Activated naive CD4-positive, alpha-beta T cell treated with anti-CD3 and anti-CD28 coated beads, Interleukin-2, amount 10 ng/mL, durations not matched to agents 7 days and 5 days (primary cell): ENCODE measurements at regions not wholly inside any gene's neighbourhood (a gene's known extent, or its start where the extent isn't known, plus 50 kb on each side); places are given as distances from the start of the nearest gene placed in this dataset.

ENCODE experiments used
- CTCF ChIA-PET: fragments of 350-600 bp; sonication (Branson Sonifier 250); formaldehyde crosslinking; loops from one replicate; lab custom pipeline; 2021; ENCODE audit warnings: antibody characterized with exemption; lab: Charles Lee
- DNase-seq: peaks from one replicate; pipeline ENCODE4 v3.0.0-alpha.2; 2020
- H3K27ac Mint-ChIP-seq: one replicate; pipeline ENCODE4 v1.8.0; 2021; ENCODE audit warnings: mild to moderate bottlenecking, moderate library complexity, mixed read lengths
- H3K27me3 Mint-ChIP-seq: one replicate; pipeline ENCODE4 v1.8.0; 2021; ENCODE audit warnings: mild to moderate bottlenecking, mixed read lengths
- H3K36me3 Mint-ChIP-seq: one replicate; pipeline ENCODE4 v1.8.0; 2021; ENCODE audit warnings: mixed read lengths
- H3K4me1 Mint-ChIP-seq: one replicate; pipeline ENCODE4 v1.8.0; 2021; ENCODE audit warnings: mixed read lengths
- H3K4me3 Mint-ChIP-seq: one replicate; pipeline ENCODE4 v1.8.0; 2021; ENCODE audit warnings: mild to moderate bottlenecking, moderate library complexity, mixed read lengths
- H3K9me3 Mint-ChIP-seq: one replicate; pipeline ENCODE4 v1.8.0; 2021; ENCODE audit warnings: mixed read lengths

DNA sequence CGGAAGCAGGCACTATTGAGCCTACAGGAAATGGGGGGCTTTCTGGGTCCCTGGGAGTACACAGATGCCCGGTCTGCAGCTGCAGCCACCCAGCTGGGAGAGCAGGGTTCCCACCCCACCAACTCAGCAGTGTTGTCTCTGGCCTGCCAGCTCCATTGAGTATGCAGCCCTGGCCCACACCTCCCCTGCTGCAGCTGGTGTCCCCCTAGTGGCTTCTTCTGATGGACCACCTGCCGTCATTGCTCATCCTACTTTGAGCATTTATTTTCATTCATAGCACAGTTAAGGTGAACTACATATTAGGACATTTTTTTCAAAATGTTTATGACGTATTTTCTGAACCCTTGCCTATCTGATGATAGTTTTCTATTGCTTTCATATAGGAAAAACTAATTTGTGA lies 189.8 kb upstream of the LYPLAL1 start:
- Mint-ChIP-seq H3K36me3 (no peaks in the 10 kb centered on the region), H3K27ac (no peak overlapping the region), H3K9me3 (no peaks in the 10 kb centered on the region), H3K27me3 (no peaks in the 10 kb centered on the region), H3K4me1 (no peaks in the 10 kb centered on the region), H3K4me3 (no peak overlapping the region)
- CTCF ChIA-PET = no interaction called here
- no peak for DNase-seq

DNA sequence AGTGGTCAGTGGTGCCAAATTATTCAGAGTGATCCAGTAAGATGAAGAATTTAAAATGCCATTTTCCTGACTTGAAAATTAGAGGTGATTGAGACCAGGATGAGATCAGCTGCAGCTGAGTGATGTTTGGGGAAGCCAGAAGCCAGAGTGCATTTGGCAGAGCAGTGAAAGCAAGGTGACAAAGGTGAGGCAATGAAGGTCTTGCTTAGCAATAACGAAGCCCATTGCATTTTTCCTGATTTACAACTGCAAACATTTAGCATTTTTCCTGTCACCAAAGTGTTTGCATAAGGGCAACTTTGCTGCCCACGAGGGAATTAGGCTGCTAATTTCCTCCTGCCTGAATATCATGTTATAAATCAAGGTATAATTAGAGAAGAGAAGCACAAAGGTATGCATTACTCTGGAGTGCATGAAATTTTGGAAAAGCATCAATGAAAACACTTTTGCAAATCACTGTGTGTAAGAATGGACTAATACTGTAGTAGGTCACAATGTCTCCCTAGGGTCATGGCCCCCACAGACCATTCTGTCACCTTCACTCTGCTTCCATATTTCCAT lies 188.2 kb upstream of the LYPLAL1 start:
- H3K27me3 Mint-ChIP-seq = no peaks in the 10 kb centered on the region
- no peak overlapping the region for H3K27ac Mint-ChIP-seq
- H3K4me3 Mint-ChIP-seq = no peak overlapping the region
- no peaks in the 10 kb centered on the region for H3K9me3 Mint-ChIP-seq
- DNase-seq = no peak
- CTCF ChIA-PET = no interaction called here
- no peaks in the 10 kb centered on the region for H3K4me1 Mint-ChIP-seq
- H3K36me3 Mint-ChIP-seq = no peaks in the 10 kb centered on the region

DNA sequence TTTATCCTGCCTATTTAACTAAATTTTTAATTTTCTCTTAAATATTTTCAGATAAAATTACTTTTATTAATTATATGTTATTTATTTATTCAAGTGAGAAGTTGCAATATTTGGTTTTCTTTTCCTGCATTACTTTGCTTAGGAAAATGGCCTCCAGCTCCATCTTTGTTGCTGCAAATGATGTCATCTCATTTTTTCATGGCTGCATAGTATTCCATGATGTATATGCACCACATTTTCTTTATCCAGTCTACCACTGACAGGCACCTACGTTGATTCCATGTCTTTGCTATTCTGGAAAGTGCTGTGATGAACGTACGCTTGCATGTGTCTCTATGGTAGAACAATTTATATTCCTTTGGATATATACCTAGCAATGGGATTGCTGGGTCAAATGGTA lies 186.9 kb upstream of the LYPLAL1 start:
- no peak overlapping the region for H3K27ac Mint-ChIP-seq
- DNase-seq = no peak
- no peaks in the 10 kb centered on the region for H3K36me3 Mint-ChIP-seq
- no peak overlapping the region for H3K4me3 Mint-ChIP-seq
- CTCF ChIA-PET = no interaction called here
- H3K9me3 Mint-ChIP-seq = no peaks in the 10 kb centered on the region
- H3K27me3 Mint-ChIP-seq = no peaks in the 10 kb centered on the region
- no peaks in the 10 kb centered on the region for H3K4me1 Mint-ChIP-seq

DNA sequence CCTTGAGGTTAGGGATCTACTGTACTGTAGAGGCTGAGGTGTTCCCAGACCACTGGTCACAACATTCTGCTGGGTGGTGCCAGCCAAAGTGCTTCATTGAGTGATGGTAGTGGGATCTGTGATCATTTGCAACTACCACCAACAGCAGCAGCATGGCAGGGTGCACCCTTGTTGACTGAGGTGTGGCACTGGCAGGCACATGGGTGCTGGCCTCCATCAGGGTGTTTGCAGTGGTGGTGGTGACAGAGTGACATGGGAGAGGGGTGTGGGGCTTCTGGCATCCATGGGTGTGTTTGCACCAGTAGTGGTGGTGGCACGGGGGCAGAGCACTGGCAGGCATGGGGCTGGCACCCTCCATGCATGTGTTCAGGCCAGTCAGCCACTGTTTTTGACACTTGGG lies 183.7 kb upstream of the LYPLAL1 start:
- Mint-ChIP-seq H3K27ac (no peak overlapping the region), H3K4me3 (no peak overlapping the region), H3K9me3 (no peaks in the 10 kb centered on the region), H3K4me1 (no peaks in the 10 kb centered on the region), H3K36me3 (no peaks in the 10 kb centered on the region), H3K27me3 (no peaks in the 10 kb centered on the region)
- CTCF ChIA-PET = no interaction called here
- DNase-seq = no peak

DNA sequence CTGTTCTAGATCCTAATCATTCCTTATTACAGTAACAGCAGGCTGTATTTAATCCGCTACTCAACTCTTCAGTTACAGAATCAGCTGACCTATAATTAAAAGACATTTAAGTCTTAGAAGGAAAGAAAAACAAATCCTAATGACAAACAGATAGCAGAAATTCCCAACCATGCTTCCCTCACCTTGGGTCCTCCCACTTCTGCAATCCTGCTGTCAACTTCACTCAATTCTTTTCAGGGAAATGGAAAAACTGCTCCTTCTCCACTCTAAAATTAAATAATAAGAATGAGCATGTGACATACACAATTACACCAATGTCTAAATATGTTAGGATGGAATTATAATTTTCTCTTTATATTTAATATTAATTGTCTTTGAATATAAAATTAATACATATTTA lies 182.6 kb upstream of the LYPLAL1 start:
- H3K36me3 Mint-ChIP-seq = no peaks in the 10 kb centered on the region
- DNase-seq = no peak
- no peak overlapping the region for H3K4me3 Mint-ChIP-seq
- no peaks in the 10 kb centered on the region for H3K27me3 Mint-ChIP-seq
- H3K9me3 Mint-ChIP-seq = no peaks in the 10 kb centered on the region
- CTCF ChIA-PET = no interaction called here
- no peak overlapping the region for H3K27ac Mint-ChIP-seq
- H3K4me1 Mint-ChIP-seq = no peaks in the 10 kb centered on the region

DNA sequence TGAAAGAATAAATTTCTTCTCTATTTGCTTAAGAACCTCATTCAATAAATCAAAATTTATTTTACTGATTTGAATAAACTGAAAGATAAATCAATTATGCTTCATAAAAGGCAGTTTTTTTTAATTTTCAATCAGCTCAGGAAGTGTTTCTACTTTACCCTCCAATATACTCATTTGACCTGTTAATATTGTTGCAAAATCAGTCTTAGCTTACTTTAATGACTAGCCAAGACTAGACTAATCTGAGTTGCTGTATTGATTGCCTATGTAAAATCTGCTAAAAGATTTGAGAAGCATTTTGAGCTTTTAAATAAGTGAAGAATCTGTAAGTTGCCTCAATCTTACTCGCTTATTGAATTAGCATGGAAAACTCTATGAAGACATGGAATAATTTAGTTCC lies 179.1 kb upstream of the LYPLAL1 start:
- Mint-ChIP-seq H3K27me3 (no peaks in the 10 kb centered on the region), H3K9me3 (no peaks in the 10 kb centered on the region), H3K4me1 (no peaks in the 10 kb centered on the region), H3K36me3 (no peaks in the 10 kb centered on the region), H3K4me3 (no peak overlapping the region), H3K27ac (no peak overlapping the region)
- no peak for DNase-seq
- CTCF ChIA-PET = no interaction called here

DNA sequence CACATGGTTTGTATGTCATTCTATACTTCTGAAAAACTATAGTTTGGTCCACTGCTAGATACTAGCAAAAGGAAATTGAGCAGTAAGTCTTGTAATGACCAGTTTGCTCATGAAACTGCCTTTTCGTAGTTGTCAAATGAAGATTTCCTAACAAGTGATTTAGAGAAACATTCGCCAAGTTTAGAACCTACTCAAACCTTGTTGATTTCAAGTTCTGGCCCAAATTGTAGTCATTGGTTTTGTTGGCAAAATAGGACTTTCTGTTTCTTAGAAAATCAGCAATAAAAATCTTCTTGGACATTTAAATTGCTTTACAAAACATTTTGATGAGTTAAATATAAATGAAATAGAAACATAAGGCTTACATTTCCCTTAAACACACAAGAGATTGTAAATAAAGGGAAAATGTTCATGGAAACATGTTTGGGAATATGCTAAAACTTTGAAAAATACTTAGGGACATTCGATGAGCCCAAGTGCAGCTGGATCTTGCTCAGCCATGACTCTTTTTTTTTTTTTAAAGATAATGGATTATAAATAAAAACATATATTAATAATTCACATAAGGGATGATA lies 178.5 kb upstream of the LYPLAL1 start:
- Mint-ChIP-seq H3K9me3 (no peaks in the 10 kb centered on the region), H3K27me3 (no peaks in the 10 kb centered on the region), H3K4me3 (no peak overlapping the region), H3K4me1 (no peaks in the 10 kb centered on the region), H3K36me3 (no peaks in the 10 kb centered on the region), H3K27ac (no peak overlapping the region)
- no peak for DNase-seq
- CTCF ChIA-PET = no interaction called here

DNA sequence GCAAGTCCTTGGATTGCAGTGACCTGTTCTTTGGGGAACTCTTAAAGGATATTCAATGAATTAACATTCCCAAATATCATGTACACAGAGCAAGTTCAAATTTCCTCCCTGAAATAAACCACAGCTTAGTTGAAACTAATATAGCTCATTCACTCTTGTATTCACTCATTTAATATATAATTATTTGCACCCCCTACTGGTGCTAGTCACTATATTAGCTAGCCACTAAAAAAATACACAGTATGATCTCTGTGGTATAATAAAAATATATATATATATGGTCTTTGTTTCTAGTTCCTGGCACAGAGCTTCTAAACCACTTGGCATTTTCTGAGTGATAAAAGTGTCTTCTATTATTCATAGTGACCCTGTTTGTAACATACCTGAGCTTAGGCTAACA lies 177.3 kb upstream of the LYPLAL1 start:
- CTCF ChIA-PET = no interaction called here
- Mint-ChIP-seq H3K4me3 (no peak overlapping the region), H3K27me3 (no peaks in the 10 kb centered on the region), H3K9me3 (no peaks in the 10 kb centered on the region), H3K27ac (no peak overlapping the region), H3K36me3 (no peaks in the 10 kb centered on the region), H3K4me1 (no peaks in the 10 kb centered on the region)
- DNase-seq = no peak

DNA sequence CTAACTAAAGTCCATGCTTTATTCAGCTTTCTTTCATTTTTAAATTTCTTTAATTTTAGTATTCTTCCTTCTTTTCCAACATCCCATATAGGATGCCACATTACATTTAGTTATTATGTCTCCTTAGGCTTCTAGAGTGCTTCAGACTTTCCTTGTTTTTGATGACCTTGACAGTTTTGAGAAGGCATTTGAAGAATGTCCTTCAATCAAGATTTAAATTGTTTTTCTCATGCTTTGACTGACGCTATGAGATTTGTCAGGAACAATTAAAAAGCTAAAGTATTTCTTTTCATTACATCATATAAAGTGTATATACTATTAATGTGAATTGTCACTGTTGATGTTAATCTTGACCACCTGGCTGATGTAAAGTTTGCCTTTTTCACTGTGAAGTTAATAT lies 173.7 kb upstream of the LYPLAL1 start:
- no peak overlapping the region for H3K4me3 Mint-ChIP-seq
- no peaks in the 10 kb centered on the region for H3K4me1 Mint-ChIP-seq
- H3K27ac Mint-ChIP-seq = no peak overlapping the region
- H3K27me3 Mint-ChIP-seq = no peaks in the 10 kb centered on the region
- CTCF ChIA-PET = no interaction called here
- DNase-seq = no peak
- H3K36me3 Mint-ChIP-seq = no peaks in the 10 kb centered on the region
- peaks cover under 1% of the 10 kb centered on the region for H3K9me3 Mint-ChIP-seq

DNA sequence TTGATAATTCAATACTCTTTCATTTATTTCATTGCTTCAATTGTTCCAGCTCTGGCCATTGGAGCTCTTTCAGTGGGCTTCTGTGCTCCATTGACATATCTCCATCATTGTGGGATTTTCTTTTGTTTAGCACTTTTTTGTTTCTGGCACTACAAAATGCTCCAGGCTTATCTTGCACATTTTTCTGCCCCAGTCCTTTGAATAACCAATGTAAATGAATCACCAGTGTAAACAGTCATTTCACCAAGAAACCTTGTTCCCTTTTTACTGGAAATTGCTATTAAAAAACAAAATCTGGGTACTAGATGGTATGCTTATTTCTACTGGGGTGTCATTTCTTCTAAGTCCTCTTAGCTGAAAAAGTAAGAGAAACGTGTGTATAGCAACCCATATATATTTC lies 173.0 kb upstream of the LYPLAL1 start:
- Mint-ChIP-seq H3K4me3 (no peak overlapping the region), H3K9me3 (peaks cover 4% of the 10 kb centered on the region), H3K36me3 (no peaks in the 10 kb centered on the region), H3K27ac (no peak overlapping the region), H3K4me1 (no peaks in the 10 kb centered on the region), H3K27me3 (no peaks in the 10 kb centered on the region)
- CTCF ChIA-PET = no interaction called here
- no peak for DNase-seq

DNA sequence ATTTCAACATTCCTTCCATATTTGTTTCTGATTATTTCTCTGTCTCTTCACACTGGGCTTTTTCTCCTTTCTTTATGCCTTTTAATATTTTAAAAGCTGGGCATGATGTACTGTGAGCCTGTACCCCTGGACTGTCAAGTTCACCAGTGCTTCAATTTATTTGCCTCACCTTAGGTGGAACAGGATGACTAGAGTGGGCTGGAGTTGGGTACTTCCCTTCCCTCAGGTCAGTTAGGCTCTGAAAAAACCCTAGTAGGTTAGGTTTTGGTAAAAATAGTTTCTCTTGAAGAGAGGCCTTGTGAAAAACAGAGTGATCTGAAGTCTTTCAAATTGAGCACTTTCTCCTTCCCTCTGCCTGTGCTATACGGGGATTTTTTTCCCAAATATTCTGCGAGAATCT lies 163.0 kb upstream of the LYPLAL1 start:
- Mint-ChIP-seq H3K27me3 (no peaks in the 10 kb centered on the region), H3K9me3 (no peaks in the 10 kb centered on the region), H3K36me3 (no peaks in the 10 kb centered on the region), H3K4me1 (no peaks in the 10 kb centered on the region), H3K4me3 (no peak overlapping the region), H3K27ac (no peak overlapping the region)
- no peak for DNase-seq
- CTCF ChIA-PET = no interaction called here

DNA sequence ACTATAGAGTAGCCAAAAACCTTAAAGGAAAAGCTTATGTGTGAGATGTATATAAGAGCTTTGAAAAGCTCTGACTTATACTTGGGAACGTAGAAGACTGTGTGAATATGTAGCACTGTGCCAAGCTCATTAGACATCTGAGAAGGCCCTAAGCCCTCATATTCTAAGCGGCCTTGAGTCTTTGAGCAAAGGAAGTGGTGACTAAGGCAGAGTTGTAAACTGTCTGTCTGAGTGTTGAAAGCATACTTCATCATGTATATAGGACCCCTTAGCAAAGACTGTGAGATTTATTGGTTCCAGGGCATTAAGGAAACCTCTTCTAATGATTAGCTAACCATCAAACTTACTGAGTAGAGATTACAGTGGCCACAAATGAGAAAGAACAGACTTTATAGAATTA lies 153.3 kb upstream of the LYPLAL1 start:
- CTCF ChIA-PET = no interaction called here
- Mint-ChIP-seq H3K9me3 (peaks cover 1% of the 10 kb centered on the region), H3K4me1 (no peaks in the 10 kb centered on the region), H3K27ac (no peak overlapping the region), H3K36me3 (no peaks in the 10 kb centered on the region), H3K27me3 (no peaks in the 10 kb centered on the region), H3K4me3 (no peak overlapping the region)
- DNase-seq = no peak

DNA sequence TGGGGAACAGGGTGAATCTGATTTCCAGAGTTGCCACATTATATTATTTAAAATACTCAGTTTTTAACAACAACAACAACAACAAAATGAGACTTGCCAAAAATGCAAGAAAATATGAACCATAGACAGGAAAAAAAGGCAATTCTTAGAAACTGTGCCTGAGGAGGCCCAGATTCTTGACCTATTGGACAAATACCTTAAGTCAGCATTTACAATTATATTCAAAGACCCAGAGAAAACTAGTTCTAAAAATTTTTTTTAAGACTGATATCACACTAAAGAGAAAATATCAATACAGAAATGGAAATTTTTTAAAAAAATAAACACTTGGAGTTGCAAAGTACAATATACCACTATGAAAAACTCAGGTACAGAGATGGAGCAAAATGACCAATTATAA lies 152.8 kb upstream of the LYPLAL1 start:
- no peaks in the 10 kb centered on the region for H3K4me1 Mint-ChIP-seq
- H3K4me3 Mint-ChIP-seq = no peak overlapping the region
- CTCF ChIA-PET = no interaction called here
- H3K9me3 Mint-ChIP-seq = peaks cover 1% of the 10 kb centered on the region
- H3K27ac Mint-ChIP-seq = no peak overlapping the region
- H3K36me3 Mint-ChIP-seq = no peaks in the 10 kb centered on the region
- no peak for DNase-seq
- no peaks in the 10 kb centered on the region for H3K27me3 Mint-ChIP-seq

DNA sequence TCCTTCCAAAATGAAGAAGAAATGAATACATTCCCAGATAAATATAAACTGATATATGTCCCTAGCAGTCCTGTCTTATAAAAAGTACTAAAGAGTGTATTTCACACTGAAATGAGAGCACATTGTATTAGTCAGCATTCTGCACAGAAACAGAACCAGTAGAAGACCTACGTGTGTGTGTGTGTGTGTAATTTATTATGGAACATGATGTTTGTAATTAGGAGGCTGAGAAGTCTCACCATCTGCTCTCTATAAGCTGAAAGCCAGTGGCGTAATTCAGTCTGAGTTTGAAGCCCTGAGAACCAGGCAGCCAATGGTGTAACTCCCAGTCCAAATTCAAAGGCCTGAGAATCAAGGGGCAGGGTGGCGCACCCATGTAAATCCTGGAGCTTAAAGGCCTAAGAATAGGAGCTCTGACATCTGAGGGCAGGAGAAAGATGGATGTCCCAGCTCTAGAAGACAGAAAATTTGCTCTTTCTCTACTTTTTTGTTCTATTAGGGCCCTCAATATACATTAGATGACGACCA lies 146.5 kb upstream of the LYPLAL1 start:
- no peak overlapping the region for H3K4me3 Mint-ChIP-seq
- no peaks in the 10 kb centered on the region for H3K4me1 Mint-ChIP-seq
- no peaks in the 10 kb centered on the region for H3K27me3 Mint-ChIP-seq
- no peak for DNase-seq
- H3K27ac Mint-ChIP-seq = no peak overlapping the region
- CTCF ChIA-PET = no interaction called here
- H3K36me3 Mint-ChIP-seq = no peaks in the 10 kb centered on the region
- peaks cover 1% of the 10 kb centered on the region for H3K9me3 Mint-ChIP-seq

DNA sequence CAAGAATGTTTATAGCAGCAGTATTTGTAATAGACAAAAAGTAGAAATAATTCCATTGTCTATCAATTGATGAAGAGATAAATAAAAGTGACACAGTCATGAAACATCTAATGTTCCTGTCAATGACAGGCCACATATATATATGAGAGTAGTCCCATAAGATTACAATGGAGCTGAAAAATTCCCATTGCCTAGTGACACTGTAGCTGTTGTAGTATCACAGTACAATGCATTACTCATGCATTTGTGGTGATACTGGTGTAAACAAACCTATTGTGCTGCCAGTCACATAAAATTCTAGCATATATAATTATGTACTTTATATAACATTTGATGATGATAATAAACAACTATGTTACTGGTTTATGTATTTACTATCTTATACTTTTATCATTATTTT lies 141.9 kb upstream of the LYPLAL1 start:
- no peaks in the 10 kb centered on the region for H3K4me1 Mint-ChIP-seq
- H3K36me3 Mint-ChIP-seq = no peaks in the 10 kb centered on the region
- DNase-seq = no peak
- H3K9me3 Mint-ChIP-seq = no peaks in the 10 kb centered on the region
- H3K27me3 Mint-ChIP-seq = no peaks in the 10 kb centered on the region
- CTCF ChIA-PET = no interaction called here
- H3K27ac Mint-ChIP-seq = no peak overlapping the region
- no peak overlapping the region for H3K4me3 Mint-ChIP-seq

DNA sequence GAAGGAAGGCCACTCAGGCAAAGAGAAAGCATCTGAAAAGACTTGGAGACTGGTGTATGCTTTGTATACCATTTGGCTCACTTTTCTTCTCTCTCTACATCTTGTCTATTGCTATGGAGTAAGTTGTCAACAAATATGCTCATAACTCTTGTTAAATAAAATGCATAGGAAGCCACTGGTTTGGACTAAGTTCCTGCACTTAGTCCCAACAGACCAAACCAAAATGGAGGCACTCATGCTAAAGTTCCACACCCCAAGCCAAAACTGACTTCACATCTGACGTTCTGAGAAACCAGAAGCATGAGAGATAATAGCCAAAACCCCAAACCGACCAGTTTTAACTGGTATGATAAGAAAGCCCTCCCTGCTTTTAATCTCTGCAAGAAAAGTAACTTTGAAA lies 135.3 kb upstream of the LYPLAL1 start:
- Mint-ChIP-seq H3K4me1 (no peaks in the 10 kb centered on the region), H3K4me3 (no peak overlapping the region), H3K9me3 (no peaks in the 10 kb centered on the region), H3K27me3 (no peaks in the 10 kb centered on the region), H3K27ac (no peak overlapping the region), H3K36me3 (no peaks in the 10 kb centered on the region)
- no peak for DNase-seq
- CTCF ChIA-PET = no interaction called here
